Keratinocyte (primary cell): ENCODE measurements at regions not wholly inside any gene's neighbourhood (a gene's known extent, or its start where the extent isn't known, plus 50 kb on each side); places are given as distances from the start of the nearest gene placed in this dataset.

Experiments
- DNase-seq: peaks from one replicate; pipeline ENCODE4 v3.0.0-alpha.2; 2011; ENCODE audit warnings: low read depth, missing footprints, low spot score
- FAIRE-seq: peaks from 2 replicates; lab custom pipeline; 2011; peaks lifted over from hg19 to GRCh38; lab: Jason Lieb, UNC
- H2AFZ ChIP-seq: 2 replicates; pipeline ENCODE4 v1.6.0; 2012; ENCODE audit warnings: low read length, control low read depth, inconsistent platforms; ENCODE audit not compliant: control insufficient read depth
- H3K27ac ChIP-seq: 2 replicates; pipeline ENCODE4 v1.5.1; 2011; ENCODE audit warnings: low read length; ENCODE audit not compliant: control insufficient read depth, insufficient read depth
- H3K27me3 ChIP-seq: 3 replicates; pipeline ENCODE4 v1.6.0; 2011; ENCODE audit warnings: low read length; ENCODE audit not compliant: control insufficient read depth, insufficient read depth; ENCODE audit errors: extremely low read depth
- H3K36me3 ChIP-seq, 2 experiments: 2 replicates in 1 of 2; 3 replicates in 1 of 2; pipeline ENCODE4 v1.5.1; 2011; ENCODE audit warnings: low read length in 2 of 2, mild to moderate bottlenecking in 1 of 2; ENCODE audit not compliant: control insufficient read depth in 2 of 2, insufficient read depth in 2 of 2; ENCODE audit errors: extremely low read depth in 1 of 2
- H3K4me1 ChIP-seq: 3 replicates; pipeline ENCODE4 v1.5.1; 2011; ENCODE audit warnings: low read length; ENCODE audit not compliant: control insufficient read depth, insufficient read depth; ENCODE audit errors: extremely low read depth
- H3K4me2 ChIP-seq: 3 replicates; pipeline ENCODE4 v1.6.0; 2011; ENCODE audit warnings: low read depth, low read length; ENCODE audit not compliant: control insufficient read depth, insufficient read depth; ENCODE audit errors: extremely low read depth
- H3K4me3 ChIP-seq, 3 experiments: fragments of 200-600 bp in 1 of 3; sonication (generic) in 1 of 3; 2 replicates in 2 of 3; 3 replicates in 1 of 3; pipeline ENCODE4 v1.5.1; 2011 to 2016; ENCODE audit warnings: low read length in 3 of 3, mild to moderate bottlenecking in 3 of 3, control low read depth in 2 of 3, inconsistent platforms in 1 of 3, low read depth in 1 of 3, mixed read lengths in 1 of 3, mixed run types in 1 of 3, moderate library complexity in 1 of 3; ENCODE audit not compliant: control insufficient read depth in 2 of 3, insufficient read depth in 2 of 3; ENCODE audit errors: extremely low read depth in 1 of 3
- H3K79me2 ChIP-seq: 2 replicates; pipeline ENCODE4 v1.6.0; 2012; ENCODE audit warnings: low read length; ENCODE audit not compliant: control insufficient read depth, insufficient read depth
- H3K9ac ChIP-seq: 3 replicates; pipeline ENCODE4 v1.6.0; 2011; ENCODE audit warnings: low read length; ENCODE audit not compliant: control insufficient read depth, insufficient read depth; ENCODE audit errors: extremely low read depth
- H3K9me1 ChIP-seq: 3 replicates; pipeline ENCODE4 v1.6.0; 2011; ENCODE audit warnings: low read length; ENCODE audit not compliant: control insufficient read depth, insufficient read depth; ENCODE audit errors: extremely low read depth
- H3K9me3 ChIP-seq: 2 replicates; pipeline ENCODE4 v1.5.1; 2012; ENCODE audit warnings: low read depth, low read length; ENCODE audit not compliant: control insufficient read depth
- H4K20me1 ChIP-seq: 3 replicates; pipeline ENCODE4 v1.6.0; 2011; ENCODE audit warnings: low read length; ENCODE audit not compliant: control insufficient read depth, insufficient read depth; ENCODE audit errors: extremely low read depth
- EZH2 ChIP-seq: IDR thresholded peaks from one replicate; pipeline ENCODE4 v1.6.1; 2012; ENCODE audit warnings: inconsistent platforms, mild to moderate bottlenecking, low read length, moderate library complexity
- dilution Hi-C: fragments of 300-500 bp; cut with MboI; formaldehyde crosslinking; loops from one replicate; pipeline ENCODE4 v1.7.0; 2020; ENCODE audit warnings: low sequenced_read_pairs; ENCODE audit not compliant: extremely low pct_ligation_motif_present
- TF ChIP-seq, protein P1 (sequence below), 3 experiments: IDR thresholded peaks in 1 of 3; conservative IDR thresholded peaks in 1 of 3; optimal IDR thresholded peaks in 1 of 3; 2 replicates in 2 of 3; 3 replicates in 1 of 3; pipeline versions ENCODE3 to v1.5.1; 2011; ENCODE audit warnings: low read length in 3 of 3, mild to moderate bottlenecking in 3 of 3, moderate library complexity in 2 of 3, control low read depth in 1 of 3, inconsistent platforms in 1 of 3; ENCODE audit not compliant: insufficient read depth in 2 of 3; ENCODE audit errors: extremely low read depth in 1 of 3

DNA sequence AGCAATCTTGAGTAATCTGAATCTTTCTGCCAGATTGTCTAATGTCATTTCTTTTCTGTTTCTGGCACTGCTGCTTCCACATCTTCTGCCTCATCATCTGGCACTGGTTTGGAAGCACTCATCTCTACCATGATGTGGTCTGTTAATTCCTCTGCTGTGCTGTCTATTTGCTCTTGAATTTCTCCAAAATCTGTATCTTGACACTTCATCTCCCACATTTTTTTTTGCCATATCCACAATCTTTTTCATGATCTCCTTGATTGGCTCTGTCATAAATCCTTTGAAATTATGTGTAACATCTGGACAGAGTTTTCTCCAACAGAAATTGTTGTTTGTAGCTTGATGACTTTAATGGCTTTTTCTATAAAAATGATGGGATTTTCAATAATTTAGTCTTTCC lies 417.8 kb upstream of the MANEA start:
- H4K20me1 ChIP-seq = no peaks in the 10 kb centered on the region
- no peak overlapping the region for H3K27ac ChIP-seq
- no peak overlapping the region for H3K4me2 ChIP-seq
- no peaks in the 10 kb centered on the region for H3K79me2 ChIP-seq
- no peak for FAIRE-seq
- no peak overlapping the region for H2AFZ ChIP-seq
- no peak for TF ChIP-seq EZH2
- TF ChIP-seq, protein P1, sequence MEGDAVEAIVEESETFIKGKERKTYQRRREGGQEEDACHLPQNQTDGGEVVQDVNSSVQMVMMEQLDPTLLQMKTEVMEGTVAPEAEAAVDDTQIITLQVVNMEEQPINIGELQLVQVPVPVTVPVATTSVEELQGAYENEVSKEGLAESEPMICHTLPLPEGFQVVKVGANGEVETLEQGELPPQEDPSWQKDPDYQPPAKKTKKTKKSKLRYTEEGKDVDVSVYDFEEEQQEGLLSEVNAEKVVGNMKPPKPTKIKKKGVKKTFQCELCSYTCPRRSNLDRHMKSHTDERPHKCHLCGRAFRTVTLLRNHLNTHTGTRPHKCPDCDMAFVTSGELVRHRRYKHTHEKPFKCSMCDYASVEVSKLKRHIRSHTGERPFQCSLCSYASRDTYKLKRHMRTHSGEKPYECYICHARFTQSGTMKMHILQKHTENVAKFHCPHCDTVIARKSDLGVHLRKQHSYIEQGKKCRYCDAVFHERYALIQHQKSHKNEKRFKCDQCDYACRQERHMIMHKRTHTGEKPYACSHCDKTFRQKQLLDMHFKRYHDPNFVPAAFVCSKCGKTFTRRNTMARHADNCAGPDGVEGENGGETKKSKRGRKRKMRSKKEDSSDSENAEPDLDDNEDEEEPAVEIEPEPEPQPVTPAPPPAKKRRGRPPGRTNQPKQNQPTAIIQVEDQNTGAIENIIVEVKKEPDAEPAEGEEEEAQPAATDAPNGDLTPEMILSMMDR (optimal IDR thresholded peaks at IDR 0.05 in 1 of 3, IDR thresholded peaks at IDR 0.05 in 1 of 3, conservative IDR thresholded peaks at IDR 0.05 in 1 of 3; ENCODE audit: extremely low read depth in 1 of 3, insufficient read depth in 2 of 3, low read length in 3 of 3) = no peak
- no peaks in the 10 kb centered on the region for H3K9me3 ChIP-seq
- H3K4me3 ChIP-seq = no peak overlapping the region
- H3K4me1 ChIP-seq = no peaks in the 10 kb centered on the region
- H3K9ac ChIP-seq = no peak overlapping the region
- H3K27me3 ChIP-seq = no peaks in the 10 kb centered on the region
- H3K9me1 ChIP-seq = no peaks in the 10 kb centered on the region
- dilution Hi-C loops = no loop called here
- no peak for DNase-seq
- H3K36me3 ChIP-seq = no peaks in the 10 kb centered on the region

DNA sequence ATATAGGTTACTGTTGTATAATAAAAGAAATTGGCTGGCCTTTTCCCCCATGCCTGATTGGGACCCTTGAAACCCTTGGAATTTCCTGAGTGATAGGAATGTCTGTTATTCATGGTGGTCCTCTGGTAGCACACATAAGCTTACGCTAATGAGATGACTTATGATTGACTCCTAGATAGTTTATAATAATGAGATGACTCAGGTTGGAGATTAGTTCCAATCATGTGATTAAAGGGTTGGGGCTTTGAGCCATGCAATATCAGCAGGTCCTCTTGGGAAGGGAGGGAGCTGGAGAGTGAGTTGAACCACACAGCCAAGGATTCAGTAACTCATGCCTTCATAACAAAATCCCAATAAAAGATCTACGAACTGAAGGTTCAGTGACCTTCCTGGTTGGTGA lies 407.6 kb upstream of the MANEA start:
- Histone ChIP-seq H3K27me3 (no peaks in the 10 kb centered on the region), H3K4me2 (no peak overlapping the region), H4K20me1 (no peaks in the 10 kb centered on the region), H3K9ac (no peak overlapping the region), H3K9me3 (no peaks in the 10 kb centered on the region), H3K9me1 (no peaks in the 10 kb centered on the region), H3K36me3 (no peaks in the 10 kb centered on the region), H2AFZ (no peak overlapping the region), H3K27ac (no peak overlapping the region), H3K79me2 (no peaks in the 10 kb centered on the region), H3K4me1 (no peaks in the 10 kb centered on the region), H3K4me3 (no peak overlapping the region)
- no peak for TF ChIP-seq EZH2
- TF ChIP-seq, protein P1 (optimal IDR thresholded peaks at IDR 0.05 in 1 of 3, IDR thresholded peaks at IDR 0.05 in 1 of 3, conservative IDR thresholded peaks at IDR 0.05 in 1 of 3; ENCODE audit: extremely low read depth in 1 of 3, insufficient read depth in 2 of 3, low read length in 3 of 3) = no peak
- DNase-seq (no peak), FAIRE-seq (no peak)
- dilution Hi-C loops = no loop called here
